Glutamatergic neuron (in vitro differentiated cells): ENCODE measurements at regions not wholly inside any gene's neighbourhood (a gene's known extent, or its start where the extent isn't known, plus 50 kb on each side); places are given as distances from the start of the nearest gene placed in this dataset.

Experiments
- DNase-seq: peaks from one replicate; pipeline ENCODE4 v3.0.0; 2022
- H3K27ac Mint-ChIP-seq: one replicate; pipeline ENCODE4 v1.8.0; 2020; ENCODE audit warnings: mild to moderate bottlenecking, mixed read lengths, inconsistent platforms; ENCODE audit not compliant: unreplicated experiment
- H3K27me3 Mint-ChIP-seq: one replicate; pipeline ENCODE4 v1.8.0; 2020; ENCODE audit warnings: mild to moderate bottlenecking, moderate library complexity, mixed read lengths, inconsistent platforms; ENCODE audit not compliant: unreplicated experiment
- H3K36me3 Mint-ChIP-seq: one replicate; pipeline ENCODE4 v1.8.0; 2020; ENCODE audit warnings: mild to moderate bottlenecking, mixed read lengths, inconsistent platforms; ENCODE audit not compliant: unreplicated experiment
- H3K4me1 Mint-ChIP-seq: one replicate; pipeline ENCODE4 v1.8.0; 2020; ENCODE audit warnings: mild to moderate bottlenecking, low read depth, mixed read lengths, inconsistent platforms; ENCODE audit not compliant: unreplicated experiment
- H3K4me3 Mint-ChIP-seq: one replicate; pipeline ENCODE4 v1.8.0; 2020; ENCODE audit warnings: mild to moderate bottlenecking, mixed read lengths, inconsistent platforms; ENCODE audit not compliant: unreplicated experiment
- H3K9me3 Mint-ChIP-seq: one replicate; pipeline ENCODE4 v1.8.0; 2020; ENCODE audit warnings: mild to moderate bottlenecking, moderate library complexity, mixed read lengths, inconsistent platforms; ENCODE audit not compliant: unreplicated experiment
- CTCF ChIP-seq: fragments of 200-600 bp; sonication (generic); IDR thresholded peaks from one replicate; pipeline ENCODE4 v1.5.0; 2021; ENCODE audit not compliant: partially characterized antibody, unreplicated experiment

- H3K27me3 Mint-ChIP-seq = peaks cover 2% of the 10 kb centered on the region
These were observed 214.0 kb upstream of the DMRT1 start for GRCh38 chr9:627336-627970.

GRCh38 chr9:629146-629545 lies 212.4 kb upstream of the DMRT1 start:
- Mint-ChIP-seq H3K27me3 (peaks cover 2% of the 10 kb centered on the region), H3K9me3 (peaks cover 1% of the 10 kb centered on the region), H3K4me1 (no peaks in the 10 kb centered on the region), H3K4me3 (no peak overlapping the region), H3K36me3 (no peaks in the 10 kb centered on the region), H3K27ac (no peak overlapping the region)
- no peak for DNase-seq
- TF ChIP-seq CTCF = no peak

More at GRCh38 chr9:627336-627970, 214.0 kb upstream of the DMRT1 start:
- Mint-ChIP-seq H3K36me3 (no peaks in the 10 kb centered on the region), H3K9me3 (no peaks in the 10 kb centered on the region), H3K27ac (no peak overlapping the region), H3K4me1 (no peaks in the 10 kb centered on the region), H3K4me3 (no peak overlapping the region)
- TF ChIP-seq CTCF = no peak
- no peak for DNase-seq

GRCh38 chr9:630817-631216 lies 210.7 kb upstream of the DMRT1 start:
- H3K4me3 Mint-ChIP-seq = no peak overlapping the region

GRCh38 chr9:631596-631995 lies 209.9 kb upstream of the DMRT1 start:
- Mint-ChIP-seq H3K4me3 (no peak overlapping the region), H3K27ac (no peak overlapping the region), H3K27me3 (peaks cover 2% of the 10 kb centered on the region), H3K36me3 (peaks cover 3% of the 10 kb centered on the region), H3K4me1 (no peaks in the 10 kb centered on the region), H3K9me3 (peaks cover 1% of the 10 kb centered on the region)
- DNase-seq = no peak
- TF ChIP-seq CTCF = no peak

More at GRCh38 chr9:630817-631216, 210.7 kb upstream of the DMRT1 start:
- Mint-ChIP-seq H3K36me3 (peaks cover 3% of the 10 kb centered on the region), H3K27me3 (peaks cover 2% of the 10 kb centered on the region), H3K4me1 (no peaks in the 10 kb centered on the region), H3K9me3 (peaks cover 1% of the 10 kb centered on the region), H3K27ac (no peak overlapping the region)
- DNase-seq = no peak
- no peak for TF ChIP-seq CTCF

- Mint-ChIP-seq H3K36me3 (peaks cover 10% of the 10 kb centered on the region), H3K4me1 (no peaks in the 10 kb centered on the region), H3K4me3 (no peak overlapping the region), H3K27ac (no peak overlapping the region), H3K27me3 (peaks cover 2% of the 10 kb centered on the region), H3K9me3 (peaks cover 1% of the 10 kb centered on the region)
- no peak for TF ChIP-seq CTCF
- no peak for DNase-seq
These were observed 208.0 kb upstream of the DMRT1 start for GRCh38 chr9:633461-633860.
